Skin epidermis (tissue), 12 donors: ENCODE measurements at regions not wholly inside any gene's neighbourhood (a gene's known extent, or its start where the extent isn't known, plus 50 kb on each side); places are given as distances from the start of the nearest gene placed in this dataset.

Experiments used
- H3K27ac ChIP-seq, 21 experiments: fragments of 200-600 bp; sonication (generic) in 11 of 21; one replicate each; pipeline ENCODE4 v1.5.0; 2020; ENCODE audit warnings: mild to moderate bottlenecking in 3 of 21, inconsistent platforms in 2 of 21, moderate library complexity in 2 of 21
- H3K4me3 ChIP-seq, 7 experiments: fragments of 200-600 bp; sonication (generic) in 2 of 7; one replicate each; pipeline ENCODE4 v1.5.0; 2020; ENCODE audit warnings: inconsistent platforms in 2 of 7, mild to moderate bottlenecking in 2 of 7, moderate library complexity in 1 of 7

DNA sequence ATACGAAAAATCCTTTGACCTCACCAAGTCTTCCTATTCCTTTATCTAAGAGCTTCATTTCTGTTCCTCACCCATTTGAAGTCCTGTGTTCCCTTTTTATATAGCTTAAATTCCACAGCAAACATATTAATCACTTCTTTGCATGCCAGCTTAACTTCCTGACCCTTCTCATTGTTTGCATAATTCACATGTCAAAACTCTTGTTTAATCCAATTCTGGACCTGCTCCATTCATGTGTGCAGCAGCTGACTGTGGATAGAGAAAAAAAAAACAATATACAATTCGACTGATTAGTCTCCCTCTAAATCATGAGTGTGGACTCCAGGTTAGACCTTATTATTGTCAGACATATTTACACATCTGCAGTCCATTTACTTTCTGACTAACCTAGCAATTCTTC lies 991.2 kb upstream of the TENM4 start:
- H3K27ac ChIP-seq: no peak overlapping the region
- no peak overlapping the region for H3K4me3 ChIP-seq

- Histone ChIP-seq H3K4me3 (no peak overlapping the region), H3K27ac (no peak overlapping the region)
These were observed 983.3 kb upstream of the TENM4 start for GRCh38 chr11:80424012-80424695.

GRCh38 chr11:80420374-80420773 lies 979.5 kb upstream of the TENM4 start:
- H3K4me3 ChIP-seq: no peak overlapping the region
- no peak overlapping the region for H3K27ac ChIP-seq

GRCh38 chr11:80417681-80418080 lies 976.9 kb upstream of the TENM4 start:
- H3K4me3 ChIP-seq: no peak overlapping the region

DNA sequence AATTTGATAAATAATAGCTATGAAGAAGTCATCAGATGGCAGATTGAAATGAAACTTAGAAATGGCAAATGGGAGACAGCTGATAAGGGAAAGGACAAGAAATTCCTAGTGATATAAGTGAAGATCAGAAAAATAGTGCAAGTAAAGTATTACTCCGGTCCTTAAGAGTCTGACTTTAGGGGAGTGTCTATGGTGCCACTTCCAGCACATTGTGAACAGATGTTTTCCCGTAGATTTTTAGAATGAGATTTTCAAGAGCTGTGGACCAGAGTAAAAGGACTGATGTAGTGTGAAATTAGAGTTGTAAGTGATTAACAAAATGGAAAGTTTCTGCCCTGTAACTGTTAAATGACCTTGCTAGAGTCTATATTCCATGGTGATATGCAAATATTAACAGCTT lies 974.8 kb upstream of the TENM4 start:
- Histone ChIP-seq H3K27ac (peak overlapping the region in 1 of 21 experiments; percentile 8), H3K4me3 (no peak overlapping the region)

More at GRCh38 chr11:80417681-80418080, 976.9 kb upstream of the TENM4 start:
- H3K27ac ChIP-seq: no peak overlapping the region

DNA sequence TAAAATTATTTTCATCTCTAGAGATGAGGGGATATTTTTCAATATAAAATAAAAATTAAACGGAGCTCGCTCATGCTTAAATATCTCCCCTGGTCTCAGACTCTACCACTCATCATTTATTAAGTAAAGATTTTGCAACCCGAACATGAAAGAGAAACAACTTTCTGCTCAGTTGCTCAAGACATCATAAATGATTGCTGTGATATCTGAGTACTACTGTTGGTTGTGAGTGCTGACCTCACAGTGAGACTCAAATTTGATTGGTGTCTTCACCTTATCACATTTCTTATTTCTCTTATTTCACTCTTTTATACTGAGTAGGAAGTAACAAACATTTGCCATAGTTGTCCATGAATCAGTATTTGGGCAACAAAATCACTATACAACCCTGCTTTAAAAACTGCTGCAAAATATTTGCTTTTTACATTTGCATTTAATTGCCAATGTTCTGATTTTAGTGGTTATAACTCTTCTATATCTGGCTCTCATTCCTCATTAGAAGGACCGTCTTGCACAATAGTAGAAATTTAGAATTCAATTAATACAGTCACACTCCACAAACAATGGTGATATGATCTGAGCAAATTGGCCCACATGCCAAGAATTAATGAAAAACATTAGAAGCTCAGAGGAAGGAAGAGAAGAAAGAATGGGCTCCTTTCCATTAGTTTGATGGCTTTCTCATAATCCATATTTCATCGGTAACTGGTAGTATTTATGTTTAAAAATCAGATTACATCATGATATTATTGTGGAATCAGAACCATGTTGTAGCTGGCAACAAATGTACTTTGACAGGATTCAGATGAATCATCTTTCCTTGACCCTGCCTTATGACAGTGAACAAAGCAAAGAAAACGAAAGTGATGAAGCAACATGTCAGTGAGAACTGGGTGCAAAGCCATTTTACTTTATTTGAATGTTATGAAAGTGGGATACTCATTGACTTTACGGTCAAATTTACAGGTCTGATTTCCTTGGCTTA lies 973.6 kb upstream of the TENM4 start:
- Histone ChIP-seq H3K27ac (no peak overlapping the region), H3K4me3 (no peak overlapping the region)

DNA sequence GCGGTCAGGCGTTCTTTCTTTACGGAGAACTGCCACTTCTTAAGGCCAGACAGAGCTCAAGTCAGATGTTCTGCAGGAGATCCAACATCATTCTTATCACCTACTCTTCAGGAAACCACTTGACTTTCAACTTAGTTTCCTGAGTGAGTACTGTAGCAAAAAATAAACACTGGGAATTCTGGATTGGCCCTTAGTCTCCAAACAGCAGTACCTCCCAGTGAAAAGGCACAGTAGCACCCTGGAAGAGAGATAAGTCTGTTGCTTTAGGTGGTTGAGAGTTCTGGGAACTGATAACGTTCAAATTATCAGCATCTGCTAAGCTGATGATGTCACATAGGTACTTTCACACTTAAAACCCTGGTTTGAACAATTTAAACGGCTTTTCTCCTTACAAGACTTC lies 971.8 kb upstream of the TENM4 start:
- Histone ChIP-seq H3K4me3 (no peak overlapping the region), H3K27ac (no peak overlapping the region)

DNA sequence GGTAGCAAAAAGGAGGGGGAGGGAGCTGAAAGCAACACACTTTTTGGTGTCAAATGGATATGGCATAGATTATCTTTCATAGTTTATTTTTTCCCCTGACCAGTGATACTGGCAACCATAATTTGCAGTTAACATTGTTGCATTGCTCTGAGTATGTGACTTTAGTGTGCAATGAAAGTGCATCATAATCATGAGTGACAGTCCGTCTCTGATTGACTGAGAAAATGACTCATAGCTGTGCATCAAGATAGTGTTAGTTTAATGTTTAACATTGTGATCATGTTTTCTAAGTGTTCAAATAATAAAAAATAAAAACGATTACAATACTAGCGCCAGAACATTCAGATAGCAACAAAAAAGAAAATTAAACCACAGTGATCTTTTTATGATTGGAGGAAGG lies 952.4 kb upstream of the TENM4 start:
- Histone ChIP-seq H3K4me3 (no peak overlapping the region), H3K27ac (no peak overlapping the region)

GRCh38 chr11:80390505-80390904 lies 949.7 kb upstream of the TENM4 start:
- Histone ChIP-seq H3K27ac (no peak overlapping the region), H3K4me3 (no peak overlapping the region)

GRCh38 chr11:80388536-80388935 lies 947.7 kb upstream of the TENM4 start:
- Histone ChIP-seq H3K4me3 (no peak overlapping the region), H3K27ac (no peak overlapping the region)

DNA sequence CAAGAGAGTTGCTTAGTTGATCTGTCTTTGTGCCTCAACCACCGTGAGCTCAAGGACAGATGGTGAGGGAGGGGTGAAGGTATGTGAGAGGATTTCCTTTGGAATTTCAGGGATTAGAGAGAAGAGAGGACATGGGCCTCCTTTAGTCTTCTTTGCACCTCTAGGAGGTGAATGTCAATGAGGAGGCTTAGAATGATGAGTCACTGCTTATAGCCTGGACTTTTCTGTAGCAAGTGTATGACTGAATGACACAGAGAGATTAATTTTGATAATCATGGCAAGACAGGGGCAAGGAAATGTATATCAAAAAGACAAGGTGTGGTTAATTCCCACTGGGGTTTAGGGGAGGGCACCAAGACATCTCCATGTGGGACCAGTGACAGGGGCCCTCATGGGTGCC lies 947.3 kb upstream of the TENM4 start:
- H3K27ac ChIP-seq: no peak overlapping the region
- no peak overlapping the region for H3K4me3 ChIP-seq

DNA sequence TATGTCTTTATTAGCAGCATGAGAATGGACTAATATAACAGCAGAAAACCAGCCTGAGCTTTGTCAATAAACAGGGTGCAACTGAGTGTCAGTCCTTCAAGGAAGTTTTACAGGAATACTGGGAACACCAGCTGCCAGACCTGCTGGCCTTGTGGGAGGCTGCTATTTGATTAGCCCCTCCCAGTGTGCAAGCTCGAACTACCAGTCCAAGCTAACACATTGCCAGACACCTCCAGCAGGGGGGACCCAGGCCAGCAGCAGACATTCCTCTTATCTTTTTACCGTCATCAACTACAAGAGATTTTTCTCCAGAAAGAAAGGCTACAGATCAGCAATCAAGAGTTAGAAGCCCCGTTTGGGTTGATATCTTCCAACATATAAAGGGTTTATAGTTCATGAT lies 942.8 kb upstream of the TENM4 start:
- Histone ChIP-seq H3K4me3 (no peak overlapping the region), H3K27ac (no peak overlapping the region)

GRCh38 chr11:80379620-80380278 lies 938.9 kb upstream of the TENM4 start:
- no peak overlapping the region for H3K4me3 ChIP-seq
- no peak overlapping the region for H3K27ac ChIP-seq

GRCh38 chr11:80371931-80372330 lies 931.1 kb upstream of the TENM4 start:
- Histone ChIP-seq H3K4me3 (no peak overlapping the region), H3K27ac (no peak overlapping the region)

DNA sequence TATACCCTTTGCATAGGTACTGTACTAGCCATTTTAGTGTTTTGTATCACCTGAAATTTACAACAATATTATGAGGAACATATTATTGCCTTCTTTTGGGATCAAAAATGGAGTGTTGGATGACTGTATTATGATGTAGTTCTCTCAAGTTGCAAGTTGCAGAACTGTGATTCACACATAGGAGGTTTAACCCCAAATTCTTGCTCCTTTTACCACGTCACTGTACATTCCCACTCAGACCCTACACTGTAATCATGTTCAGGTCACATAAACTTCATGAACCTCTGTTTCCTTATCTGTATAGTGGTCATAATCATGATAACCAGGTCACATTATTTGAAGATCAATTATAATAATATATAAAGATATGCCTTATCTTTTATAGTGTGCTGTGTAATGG lies 925.1 kb upstream of the TENM4 start:
- Histone ChIP-seq H3K4me3 (no peak overlapping the region), H3K27ac (no peak overlapping the region)

GRCh38 chr11:80365076-80365725 lies 924.4 kb upstream of the TENM4 start:
- no peak overlapping the region for H3K4me3 ChIP-seq
- H3K27ac ChIP-seq: no peak overlapping the region

DNA sequence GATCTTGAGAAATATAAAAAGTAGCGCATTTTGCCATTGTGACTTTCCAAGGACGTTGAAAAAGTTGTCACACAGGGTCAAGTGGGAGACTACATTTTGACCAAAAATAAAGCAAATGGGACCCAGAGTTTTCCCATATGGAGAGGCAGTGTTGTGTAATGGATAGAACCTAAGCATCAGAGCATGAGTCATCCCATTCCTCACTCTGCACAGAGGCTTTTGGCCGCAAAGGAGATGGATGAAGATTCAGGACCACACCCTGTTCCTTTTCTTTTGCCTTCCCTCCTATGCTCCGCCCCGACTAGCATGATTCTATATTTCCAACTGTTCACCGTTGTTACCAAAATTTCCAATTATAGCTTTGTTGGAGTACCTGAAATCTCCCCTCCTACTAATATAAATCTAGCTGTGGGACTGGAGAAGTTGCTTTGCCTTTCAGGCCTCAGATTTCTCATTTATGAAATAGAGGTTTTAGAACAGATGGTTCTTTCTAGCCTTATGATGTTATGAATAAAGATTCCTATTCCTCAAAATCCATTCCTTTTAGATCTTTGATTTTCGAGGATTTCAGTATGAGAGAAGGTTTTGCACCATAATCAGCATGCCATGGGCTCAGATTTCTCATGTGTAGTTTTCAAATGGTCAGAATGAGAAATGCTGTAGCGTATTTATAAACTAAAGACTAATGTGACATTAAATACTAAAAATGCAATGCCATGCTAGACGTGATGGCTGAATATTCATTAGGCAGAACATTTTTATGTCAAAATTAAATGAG lies 921.9 kb upstream of the TENM4 start:
- H3K27ac ChIP-seq: no peak overlapping the region
- H3K4me3 ChIP-seq: no peak overlapping the region

DNA sequence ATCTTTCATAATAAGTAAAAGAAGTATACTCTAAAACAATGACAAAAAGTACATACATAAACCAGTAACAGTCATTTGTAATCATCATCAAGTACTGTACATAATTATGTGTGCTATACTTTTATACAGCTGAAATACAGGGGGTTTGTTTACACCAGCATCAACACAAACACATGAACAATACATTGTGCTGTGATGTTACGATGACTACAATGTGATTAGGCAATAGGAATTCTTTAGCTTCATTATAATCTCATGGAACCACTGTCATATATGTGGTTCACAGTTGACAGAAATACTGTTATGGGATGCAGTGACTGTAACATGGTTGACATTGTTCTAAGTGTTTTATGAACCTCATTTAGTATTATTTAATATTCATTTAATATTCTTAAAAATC lies 914.4 kb upstream of the TENM4 start:
- Histone ChIP-seq H3K27ac (no peak overlapping the region), H3K4me3 (no peak overlapping the region)

- Histone ChIP-seq H3K27ac (no peak overlapping the region), H3K4me3 (no peak overlapping the region)
These were observed 909.7 kb upstream of the TENM4 start for GRCh38 chr11:80350541-80350940.
